Astrocyte (in vitro differentiated cells and primary cell): ENCODE measurements at regions not wholly inside any gene's neighbourhood (a gene's known extent, or its start where the extent isn't known, plus 50 kb on each side); places are given as distances from the start of the nearest gene placed in this dataset.

Experiments used
- DNase-seq: peaks from one replicate; pipeline ENCODE4 v3.0.0-alpha.2; 2010; ENCODE audit warnings: low read depth
- FAIRE-seq: peaks from 2 replicates; lab custom pipeline; 2011; peaks lifted over from hg19 to GRCh38; lab: Jason Lieb, UNC
- H2AFZ ChIP-seq: 2 replicates; pipeline ENCODE4 v1.6.0; 2012; ENCODE audit warnings: low read depth, low read length, inconsistent platforms
- H3K27ac ChIP-seq: 2 replicates; pipeline ENCODE4 v1.5.1; 2011; ENCODE audit warnings: low read depth, low read length, inconsistent platforms
- H3K27me3 ChIP-seq: 2 replicates; pipeline ENCODE4 v1.6.0; 2011; ENCODE audit warnings: low read length, inconsistent platforms; ENCODE audit not compliant: insufficient read depth
- H3K36me3 ChIP-seq: 2 replicates; pipeline ENCODE4 v1.5.1; 2011; ENCODE audit warnings: low read length, inconsistent platforms; ENCODE audit not compliant: insufficient read depth
- H3K4me1 ChIP-seq: 2 replicates; pipeline ENCODE4 v1.5.1; 2011; ENCODE audit warnings: low read length, inconsistent platforms; ENCODE audit not compliant: insufficient read depth
- H3K4me2 ChIP-seq: 2 replicates; pipeline ENCODE4 v1.6.0; 2012; ENCODE audit warnings: low read length, inconsistent platforms
- H3K4me3 ChIP-seq: 2 replicates; pipeline ENCODE4 v1.5.1; 2011; ENCODE audit warnings: low read depth, mild to moderate bottlenecking, low read length, inconsistent platforms; ENCODE audit not compliant: insufficient read depth
- H3K79me2 ChIP-seq: 2 replicates; pipeline ENCODE4 v1.6.0; 2012; ENCODE audit warnings: mild to moderate bottlenecking, low read length, inconsistent platforms; ENCODE audit not compliant: insufficient read depth
- H3K9ac ChIP-seq: 2 replicates; pipeline ENCODE4 v1.6.0; 2012; ENCODE audit warnings: mild to moderate bottlenecking, low read length, inconsistent platforms
- H3K9me3 ChIP-seq: 2 replicates; pipeline ENCODE4 v1.5.1; 2012; ENCODE audit warnings: low read depth, mild to moderate bottlenecking, low read length, inconsistent platforms; ENCODE audit not compliant: insufficient read depth
- H4K20me1 ChIP-seq: 2 replicates; pipeline ENCODE4 v1.6.0; 2012; ENCODE audit warnings: low read length, inconsistent platforms; ENCODE audit not compliant: insufficient read depth
- H3K27ac Mint-ChIP-seq: one replicate; pipeline ENCODE4 v1.8.0; 2021; ENCODE audit warnings: mild to moderate bottlenecking, mixed read lengths; ENCODE audit not compliant: unreplicated experiment
- H3K27me3 Mint-ChIP-seq: one replicate; pipeline ENCODE4 v1.8.0; 2021; ENCODE audit warnings: low read depth, mixed read lengths; ENCODE audit not compliant: unreplicated experiment
- H3K36me3 Mint-ChIP-seq: one replicate; pipeline ENCODE4 v1.8.0; 2021; ENCODE audit warnings: low read depth, mixed read lengths; ENCODE audit not compliant: unreplicated experiment
- H3K4me1 Mint-ChIP-seq: one replicate; pipeline ENCODE4 v1.8.0; 2021; ENCODE audit warnings: low read depth, mixed read lengths; ENCODE audit not compliant: unreplicated experiment
- H3K4me3 Mint-ChIP-seq: one replicate; pipeline ENCODE4 v1.8.0; 2021; ENCODE audit warnings: mild to moderate bottlenecking, moderate library complexity, mixed read lengths; ENCODE audit not compliant: unreplicated experiment
- H3K9me3 Mint-ChIP-seq: one replicate; pipeline ENCODE4 v1.8.0; 2021; ENCODE audit warnings: mild to moderate bottlenecking, mixed read lengths; ENCODE audit not compliant: unreplicated experiment
- CTCF ChIP-seq: IDR thresholded peaks from 2 replicates; pipeline ENCODE4 v1.5.1; 2011; ENCODE audit warnings: low read depth, mild to moderate bottlenecking, inconsistent platforms, low read length, moderate library complexity; ENCODE audit not compliant: insufficient read depth
- EZH2 ChIP-seq: IDR thresholded peaks from 2 replicates; pipeline ENCODE4 v1.6.1; 2012; ENCODE audit warnings: mild to moderate bottlenecking, low read length, inconsistent platforms; ENCODE audit not compliant: insufficient read depth

- no peak overlapping the region for H3K4me3 ChIP-seq
- no peak overlapping the region for H3K27ac ChIP-seq
- FAIRE-seq (no peak), DNase-seq (peak; percentile 56)
- no peaks in the 10 kb centered on the region for H3K9me3 Mint-ChIP-seq
- H3K27me3 ChIP-seq, result no peaks in the 10 kb centered on the region
- no peak overlapping the region for H3K27ac Mint-ChIP-seq
- no peaks in the 10 kb centered on the region for H3K9me3 ChIP-seq
- H3K4me1 Mint-ChIP-seq, result peaks cover 12% of the 10 kb centered on the region
- H3K36me3 Mint-ChIP-seq, result no peaks in the 10 kb centered on the region
- H4K20me1 ChIP-seq, result no peaks in the 10 kb centered on the region
- no peak overlapping the region for H2AFZ ChIP-seq
- no peak overlapping the region for H3K4me2 ChIP-seq
- H3K9ac ChIP-seq, result no peak overlapping the region
- peaks cover 3% of the 10 kb centered on the region for H3K4me1 ChIP-seq
- H3K79me2 ChIP-seq, result no peaks in the 10 kb centered on the region
- H3K4me3 Mint-ChIP-seq, result no peak overlapping the region
- no peak for TF ChIP-seq EZH2
- TF ChIP-seq CTCF, result no peak
- H3K27me3 Mint-ChIP-seq, result peaks cover 2% of the 10 kb centered on the region
- no peaks in the 10 kb centered on the region for H3K36me3 ChIP-seq
These were observed 346.9 kb downstream of the NFIB start for GRCh38 chr9:13967011-13967410.

- no peak for FAIRE-seq
- no peak overlapping the region for H3K27ac Mint-ChIP-seq
These were observed 350.8 kb downstream of the NFIB start for GRCh38 chr9:13963005-13963653.

More at GRCh38 chr9:13963005-13963653, 350.8 kb downstream of the NFIB start:
- no peaks in the 10 kb centered on the region for H3K36me3 Mint-ChIP-seq
- no peaks in the 10 kb centered on the region for H3K9me3 ChIP-seq
- DNase-seq, result no peak
- peaks cover 12% of the 10 kb centered on the region for H3K4me1 Mint-ChIP-seq
- no peaks in the 10 kb centered on the region for H3K79me2 ChIP-seq
- no peaks in the 10 kb centered on the region for H3K4me1 ChIP-seq
- no peaks in the 10 kb centered on the region for H3K36me3 ChIP-seq
- no peak for TF ChIP-seq CTCF
- no peak for TF ChIP-seq EZH2
- H3K9ac ChIP-seq, result no peak overlapping the region
- no peak overlapping the region for H2AFZ ChIP-seq
- H3K4me3 Mint-ChIP-seq, result no peak overlapping the region
- H3K27me3 Mint-ChIP-seq, result no peaks in the 10 kb centered on the region
- H3K27ac ChIP-seq, result no peak overlapping the region
- no peak overlapping the region for H3K4me2 ChIP-seq
- H3K9me3 Mint-ChIP-seq, result no peaks in the 10 kb centered on the region
- H4K20me1 ChIP-seq, result no peaks in the 10 kb centered on the region
- H3K4me3 ChIP-seq, result no peak overlapping the region
- H3K27me3 ChIP-seq, result no peaks in the 10 kb centered on the region
